Kidney (tissue), 13 donors: ENCODE measurements at regions not wholly inside any gene's neighbourhood (a gene's known extent, or its start where the extent isn't known, plus 50 kb on each side); places are given as distances from the start of the nearest gene placed in this dataset.

Source experiments
- DNase-seq, 5 donors: peaks; one replicate each; pipeline ENCODE4 v3.0.0-alpha.2; 2013 to 2020
- FAIRE-seq: peaks from 2 replicates; lab custom pipeline; 2012; peaks lifted over from hg19 to GRCh38; lab: Jason Lieb, UNC
- H3K27ac ChIP-seq, 2 donors: one replicate each; pipeline ENCODE4 v1.7.0; 2013; ENCODE audit warnings: low read depth in 2 of 2, low read length in 2 of 2, inconsistent platforms in 1 of 2
- H3K27me3 ChIP-seq: one replicate; pipeline ENCODE4 v1.7.1; 2013; ENCODE audit warnings: low read length, inconsistent platforms; ENCODE audit not compliant: control insufficient read depth, insufficient read depth
- H3K36me3 ChIP-seq, 3 donors: one replicate each; pipeline versions ENCODE4 v1.7.0 to v1.7.1; 2013; ENCODE audit warnings: low read length in 3 of 3, control low read depth in 1 of 3, inconsistent platforms in 1 of 3; ENCODE audit not compliant: insufficient read depth in 3 of 3, control insufficient read depth in 2 of 3
- H3K4me1 ChIP-seq, 3 donors: one replicate each; pipeline versions ENCODE4 v1.7.0 to v1.7.1; 2013; ENCODE audit warnings: low read length in 3 of 3, inconsistent platforms in 1 of 3, low read depth in 1 of 3; ENCODE audit not compliant: control insufficient read depth in 2 of 3, insufficient read depth in 2 of 3
- H3K4me3 ChIP-seq, 3 donors: one replicate each; pipeline versions ENCODE4 v1.7.0 to v1.8.1; 2013; ENCODE audit warnings: low read length in 3 of 3, control low read depth in 1 of 3, inconsistent platforms in 1 of 3
- H3K9ac ChIP-seq, 3 donors: one replicate each; pipeline versions ENCODE4 v1.7.0 to v1.7.1; 2013; ENCODE audit warnings: low read length in 3 of 3, control low read depth in 1 of 3, inconsistent platforms in 1 of 3
- H3K9me3 ChIP-seq, 3 donors: one replicate each; pipeline versions ENCODE4 v1.7.0 to v1.7.1; 2013; ENCODE audit warnings: low read length in 3 of 3, control low read depth in 1 of 3, inconsistent platforms in 1 of 3; ENCODE audit not compliant: control insufficient read depth in 2 of 3, insufficient read depth in 1 of 3
- CTCF ChIP-seq: IDR thresholded peaks from 3 replicates; pipeline ENCODE4 v1.5.1; 2012; ENCODE audit warnings: mild to moderate bottlenecking, moderate library complexity, borderline replicate concordance; ENCODE audit not compliant: insufficient read depth; ENCODE audit errors: extremely low read depth
- intact Hi-C: fragments of 100-400 bp; cut with DNase I; formaldehyde crosslinking; loops from one replicate; pipeline ENCODE4 v1.11.1; 2022
- donor health status: control.
- donor health status: control.
- donor health status: control.
- donor health status: control.
- donor health status: control.
- donor health status: DM: yes; HTN: yes; CAD: no.
- donor health status: Normal renal cell carcinoma (clear cell type).

GRCh38 chr2:12369566-12369965 lies 347.2 kb upstream of the TRIB2 start:
- intact Hi-C loops = no loop called here
- H3K27me3 ChIP-seq = no peaks in the 10 kb centered on the region
- H3K9me3 ChIP-seq = no peaks in the 10 kb centered on the region
- DNase-seq = no peak
- FAIRE-seq = no peak
- no peak for TF ChIP-seq CTCF
- no peak overlapping the region for H3K27ac ChIP-seq
- H3K4me1 ChIP-seq = no peaks in the 10 kb centered on the region
- H3K9ac ChIP-seq = no peak overlapping the region
- H3K36me3 ChIP-seq = no peaks in the 10 kb centered on the region
- H3K4me3 ChIP-seq = no peak overlapping the region

- no peaks in the 10 kb centered on the region for H3K4me1 ChIP-seq
- intact Hi-C loops = no loop called here
- no peak overlapping the region for H3K27ac ChIP-seq
- no peak for TF ChIP-seq CTCF
- H3K9me3 ChIP-seq = no peaks in the 10 kb centered on the region
- DNase-seq = no peak
- no peak for FAIRE-seq
- no peak overlapping the region for H3K4me3 ChIP-seq
- no peak overlapping the region for H3K9ac ChIP-seq
- no peaks in the 10 kb centered on the region for H3K36me3 ChIP-seq
- no peaks in the 10 kb centered on the region for H3K27me3 ChIP-seq
Observed at GRCh38 chr2:12376025-12376424, 340.7 kb upstream of the TRIB2 start.

- no peak for DNase-seq
- intact Hi-C loops = no loop called here
- H3K27me3 ChIP-seq = no peaks in the 10 kb centered on the region
- no peak for FAIRE-seq
- H3K27ac ChIP-seq = no peak overlapping the region
- no peaks in the 10 kb centered on the region for H3K36me3 ChIP-seq
- no peaks in the 10 kb centered on the region for H3K9me3 ChIP-seq
- TF ChIP-seq CTCF = no peak
- no peak overlapping the region for H3K9ac ChIP-seq
- H3K4me1 ChIP-seq = no peaks in the 10 kb centered on the region
- no peak overlapping the region for H3K4me3 ChIP-seq
Observed at GRCh38 chr2:12379143-12379542, 337.6 kb upstream of the TRIB2 start.
